GM19468 (cell line): ENCODE measurements at regions not wholly inside any gene's neighbourhood (a gene's known extent, or its start where the extent isn't known, plus 50 kb on each side); places are given as distances from the start of the nearest gene placed in this dataset.
A peak's percentile ranks its signal among the peaks of the same experiment; 100 is the strongest.

Source experiments
- ATAC-seq: cut with Tn5 transposase; IDR thresholded peaks from one replicate; pipeline ENCODE4 v1.9.1; 2021; ENCODE audit warnings: mild to moderate bottlenecking, moderate library complexity, moderate number of reproducible peaks; ENCODE audit not compliant: unreplicated experiment; ENCODE audit errors: extremely low read depth

- no peak for ATAC-seq
These were observed 248.5 kb upstream of the RND3 start for GRCh38 chr2:150735894-150736498.

GRCh38 chr2:150733051-150733618, 245.7 kb upstream of the RND3 start:
- ATAC-seq, result no peak

GRCh38 chr2:150732491-150732890, 245.0 kb upstream of the RND3 start:
- no peak for ATAC-seq

DNA sequence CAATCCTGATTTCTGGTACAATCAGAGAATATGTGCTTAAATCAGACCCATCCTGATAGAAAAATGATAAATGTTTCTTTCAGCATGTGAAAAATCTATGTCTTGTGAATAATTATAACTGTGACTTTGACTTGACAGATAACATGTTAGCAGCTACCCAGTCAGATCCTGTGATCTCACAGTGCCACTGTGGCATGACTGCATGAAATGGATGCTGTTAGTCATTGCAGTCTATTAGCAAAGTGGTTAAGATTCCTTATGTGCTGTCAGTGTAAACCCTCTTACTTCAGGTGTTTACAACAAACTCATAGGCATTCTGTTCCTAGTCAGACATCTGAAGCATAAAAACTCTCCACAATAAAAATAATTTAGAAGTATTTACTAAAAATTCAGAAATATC, 244.6 kb upstream of the RND3 start:
- no peak for ATAC-seq

GRCh38 chr2:150729495-150729955, 242.1 kb upstream of the RND3 start:
- ATAC-seq, result peak; percentile 51

DNA sequence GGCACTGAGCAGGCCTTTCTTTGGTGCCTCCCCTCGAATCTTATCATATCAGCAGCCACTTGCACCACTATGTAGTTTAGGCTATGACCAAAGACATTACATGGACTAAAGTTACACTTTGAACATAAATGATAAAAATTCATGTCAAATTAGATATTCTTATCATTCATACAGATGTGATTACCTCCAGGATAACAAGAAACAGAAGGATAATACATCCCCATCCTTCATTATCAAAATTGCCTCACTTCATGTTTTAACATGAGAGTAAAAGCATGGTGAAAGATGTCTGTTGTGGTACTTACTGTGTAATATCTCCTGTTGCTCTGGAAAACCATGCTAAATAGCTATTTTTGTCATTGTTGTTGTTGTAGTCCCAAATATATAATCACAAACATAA, 230.8 kb upstream of the RND3 start:
- no peak for ATAC-seq

- no peak for ATAC-seq
These were observed 228.7 kb upstream of the RND3 start for GRCh38 chr2:150716186-150716585.

GRCh38 chr2:150715501-150715900, 228.0 kb upstream of the RND3 start:
- ATAC-seq, result no peak

DNA sequence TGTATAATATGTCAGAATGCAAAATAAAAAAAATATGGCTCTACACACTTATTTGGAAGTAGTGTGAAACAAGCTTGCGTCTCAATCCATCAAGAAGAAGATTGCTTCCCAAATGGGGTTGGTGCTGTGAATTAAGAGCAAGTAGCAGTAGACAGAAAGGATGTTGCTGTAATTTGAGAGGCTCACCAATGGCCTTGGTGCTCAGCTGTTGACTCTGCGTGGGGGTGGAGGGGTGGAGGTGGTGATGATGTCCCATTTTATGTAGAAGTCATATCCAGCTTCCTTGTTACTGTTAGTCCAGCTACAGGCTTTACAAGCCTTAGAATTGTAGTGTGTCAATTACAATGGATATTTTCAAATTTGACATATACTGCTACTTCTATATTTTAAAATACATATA, 223.4 kb upstream of the RND3 start:
- ATAC-seq, result no peak

DNA sequence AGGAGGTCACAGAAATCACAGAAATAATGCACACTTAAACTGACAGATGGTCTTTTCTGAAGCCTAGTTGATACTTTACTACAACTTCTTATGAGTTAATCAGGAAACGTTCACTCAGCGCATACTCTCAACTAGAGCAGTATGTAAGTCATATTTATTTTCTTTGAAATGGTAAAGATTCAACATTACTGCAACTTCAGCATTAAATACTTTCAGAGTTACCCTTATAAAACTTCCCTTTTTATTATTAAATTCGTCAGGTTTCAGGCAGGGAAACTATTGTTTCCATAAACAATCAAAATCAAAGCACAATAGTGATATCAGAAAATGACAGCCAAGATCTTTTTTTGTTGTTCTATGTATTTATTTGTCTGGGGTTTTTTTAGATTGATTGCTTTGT, 222.6 kb upstream of the RND3 start:
- ATAC-seq, result no peak

GRCh38 chr2:150706561-150706960, 219.1 kb upstream of the RND3 start:
- ATAC-seq, result no peak

GRCh38 chr2:150705767-150706166, 218.3 kb upstream of the RND3 start:
- peak; percentile 41 for ATAC-seq

DNA sequence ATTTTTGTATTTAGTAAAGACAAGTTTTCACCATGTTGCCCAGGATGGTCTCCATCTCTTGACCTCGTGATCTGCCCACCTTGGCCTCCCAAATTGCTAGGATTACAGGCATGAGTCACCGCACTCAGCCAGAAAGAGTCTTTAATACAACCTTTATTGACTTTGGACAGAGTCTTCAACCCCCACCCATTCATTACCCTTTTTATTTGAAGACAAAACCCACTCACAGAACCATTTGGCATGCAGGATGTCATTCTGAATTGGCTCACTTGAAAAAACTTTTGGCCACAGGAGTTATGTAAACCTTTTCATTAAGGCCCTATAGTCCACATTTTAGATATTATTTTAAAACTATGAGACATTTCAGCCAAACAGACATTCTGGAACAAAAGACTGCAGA, 217.9 kb upstream of the RND3 start:
- ATAC-seq, result no peak

- no peak for ATAC-seq
These were observed 215.3 kb upstream of the RND3 start for GRCh38 chr2:150702791-150703190.

DNA sequence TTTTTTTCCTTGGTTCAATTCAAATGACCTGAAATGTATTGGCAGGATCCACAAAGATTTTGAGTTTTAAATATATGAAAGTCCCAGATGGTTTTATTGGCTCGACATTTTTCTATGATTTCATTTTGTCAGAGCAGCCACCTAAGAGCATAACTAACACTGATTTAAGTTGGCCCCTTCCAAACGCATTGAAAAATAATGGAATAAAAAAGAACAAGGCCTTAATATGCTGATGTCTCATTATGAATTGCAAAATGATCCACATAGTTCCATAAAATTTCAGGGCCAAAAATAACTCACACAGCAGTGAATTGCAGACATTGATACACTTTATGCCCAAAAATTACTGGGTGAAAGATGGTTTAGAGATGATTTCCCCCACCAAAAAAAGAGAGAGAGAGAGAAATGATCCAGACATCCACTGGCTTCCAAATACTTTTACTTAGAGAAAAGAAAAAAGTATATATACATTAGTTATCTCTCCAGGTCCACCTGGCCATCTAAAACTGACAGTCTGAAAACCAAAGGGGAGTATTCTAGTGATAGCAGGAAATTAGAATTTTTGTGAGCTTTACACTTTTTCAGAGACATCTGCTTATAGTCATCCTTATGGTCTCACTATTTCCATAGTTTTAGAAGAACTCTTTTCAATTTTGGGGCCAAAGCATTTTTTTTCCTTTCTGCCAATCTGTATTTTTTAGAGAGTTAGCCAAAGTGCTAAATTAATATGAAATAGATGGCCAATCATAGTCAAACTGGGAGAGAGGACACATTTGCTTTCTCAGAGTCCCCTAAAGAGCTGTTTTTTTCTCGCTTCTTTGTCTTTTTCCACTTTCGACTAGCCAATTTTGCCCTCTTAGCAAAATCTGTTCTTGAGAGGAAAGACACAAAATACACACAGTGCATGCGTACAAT, 213.5 kb upstream of the RND3 start:
- no peak for ATAC-seq

DNA sequence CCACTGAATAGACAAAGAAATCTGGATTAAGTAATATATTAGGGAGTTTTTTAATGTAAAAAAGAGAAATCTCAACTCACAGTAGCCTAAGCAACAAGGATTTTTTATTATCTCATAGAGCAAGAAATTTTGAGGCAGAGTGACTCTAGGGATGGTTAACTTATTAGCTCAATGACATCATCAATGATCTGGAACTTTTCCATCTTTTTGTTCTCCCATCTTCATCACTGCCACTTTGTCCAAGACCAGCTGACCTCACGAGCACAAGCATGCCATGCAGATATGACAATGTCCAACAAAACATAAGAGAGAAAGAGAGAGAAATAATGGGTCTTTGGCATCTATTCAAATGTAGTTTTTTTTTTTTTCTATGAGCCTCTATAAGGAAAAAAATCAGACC, 211.8 kb upstream of the RND3 start:
- no peak for ATAC-seq

- ATAC-seq, result no peak
These were observed 210.7 kb upstream of the RND3 start for GRCh38 chr2:150698016-150698661.

DNA sequence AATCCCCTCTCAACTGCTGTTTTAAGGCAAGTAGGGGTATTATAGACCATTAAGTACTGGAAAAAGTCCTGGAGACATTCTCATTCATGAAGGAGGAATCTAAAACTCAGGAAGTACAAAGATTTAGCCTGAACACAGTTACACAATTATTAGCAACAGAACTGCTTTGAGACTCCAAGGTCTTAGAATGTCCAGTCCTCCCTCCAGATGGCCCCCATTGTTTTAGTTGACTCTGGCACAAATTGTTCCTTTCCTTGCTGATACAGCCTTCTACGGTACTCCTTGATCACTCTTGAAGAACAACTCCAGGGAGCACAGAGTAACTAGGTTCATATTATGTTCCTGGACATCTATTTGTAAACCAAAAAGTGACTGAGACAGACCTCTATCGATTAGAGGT, 210.1 kb upstream of the RND3 start:
- ATAC-seq, result no peak

DNA sequence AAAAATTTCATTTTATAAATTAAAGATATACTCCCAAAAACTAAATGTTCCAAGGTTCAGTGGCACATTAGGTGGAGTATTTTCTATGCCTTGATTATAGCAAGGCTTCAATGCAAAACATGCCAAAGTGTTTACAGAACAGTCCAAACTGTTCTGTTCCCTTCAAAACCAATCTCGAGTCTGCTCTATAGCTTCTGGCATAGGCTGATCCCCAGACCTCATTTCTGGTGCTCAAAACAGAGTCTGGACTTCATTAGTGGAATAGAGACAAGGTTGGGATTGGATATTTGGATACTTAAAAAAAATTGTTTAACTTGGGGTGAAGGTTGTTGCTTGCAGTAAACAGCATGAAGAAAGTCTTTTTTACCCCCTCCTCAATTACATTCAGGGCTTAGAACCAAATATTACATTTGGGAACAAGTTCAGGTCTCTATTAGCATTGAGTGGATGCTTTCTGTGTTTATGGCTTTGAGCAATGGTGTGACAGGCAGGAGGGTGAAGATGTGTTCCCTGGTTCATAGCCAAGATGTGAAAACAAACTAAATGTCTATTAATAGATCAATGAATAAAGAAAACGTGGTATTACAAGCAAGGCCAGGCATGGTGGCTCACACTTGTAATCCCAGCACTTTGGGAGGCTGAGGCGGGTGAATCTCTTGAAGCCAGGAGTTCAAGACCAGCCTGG, 208.1 kb upstream of the RND3 start:
- no peak for ATAC-seq

DNA sequence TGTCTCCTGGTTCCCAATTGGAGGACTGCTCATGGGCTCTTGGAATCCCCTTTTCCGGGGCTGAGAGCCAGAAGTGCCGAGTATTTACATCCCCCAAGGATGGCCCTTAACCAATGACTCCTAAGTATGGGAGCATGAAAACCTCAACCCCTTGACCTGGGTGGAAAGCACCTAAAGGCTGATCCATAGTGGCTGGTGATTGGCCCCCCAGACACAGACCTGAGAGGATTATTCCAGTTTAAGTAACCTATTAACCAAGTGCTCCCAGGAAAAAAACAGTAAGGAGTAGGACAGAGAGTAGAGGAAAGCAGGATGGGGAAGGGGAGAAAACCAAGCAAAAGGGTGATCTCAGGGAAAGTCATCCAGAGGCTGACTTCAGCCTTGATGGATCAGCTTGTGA, 206.1 kb upstream of the RND3 start:
- no peak for ATAC-seq
